ENCODE measurements at regions not wholly inside any gene's neighbourhood (a gene's known extent, or its start where the extent isn't known, plus 50 kb on each side); places are given as distances from the start of the nearest gene placed in this dataset.

- DNase-seq (ENCODE audit: low spot score): no peak
These were observed 51.0 kb upstream of the L3MBTL3 start for GRCh38 chr6:129967427-129967826.

GRCh38 chr6:129966125-129966524 lies 52.3 kb upstream of the L3MBTL3 start:
- no peak for DNase-seq (ENCODE audit: low spot score)

GRCh38 chr6:129965096-129965495 lies 53.3 kb upstream of the L3MBTL3 start:
- no peak for DNase-seq (ENCODE audit: low spot score)

GRCh38 chr6:129959358-129959930 lies 58.9 kb upstream of the L3MBTL3 start:
- DNase-seq (ENCODE audit: low spot score): no peak

GRCh38 chr6:129957941-129958898 lies 60.2 kb upstream of the L3MBTL3 start:
- no peak for DNase-seq (ENCODE audit: low spot score)

- no peak for DNase-seq (ENCODE audit: low spot score)
These were observed 62.8 kb upstream of the L3MBTL3 start for GRCh38 chr6:129955584-129955983.

GRCh38 chr6:129954749-129955431 lies 63.5 kb upstream of the L3MBTL3 start:
- no peak for DNase-seq (ENCODE audit: low spot score)

- DNase-seq (ENCODE audit: low spot score): no peak
These were observed 70.6 kb upstream of the L3MBTL3 start for GRCh38 chr6:129947797-129948196.

- DNase-seq (ENCODE audit: low spot score): no peak
These were observed 71.8 kb upstream of the L3MBTL3 start for GRCh38 chr6:129946439-129947140.

GRCh38 chr6:129943637-129944271 lies 74.6 kb upstream of the L3MBTL3 start:
- DNase-seq (ENCODE audit: low spot score): no peak

GRCh38 chr6:129940454-129941195 lies 77.8 kb upstream of the L3MBTL3 start:
- DNase-seq (ENCODE audit: low spot score): no peak

- DNase-seq (ENCODE audit: low spot score): no peak
These were observed 77.3 kb upstream of the TMEM244 start for GRCh38 chr6:129938249-129939020.

- DNase-seq (ENCODE audit: low spot score): peak; percentile 62
These were observed 75.4 kb upstream of the TMEM244 start for GRCh38 chr6:129936329-129937165.

- DNase-seq (ENCODE audit: low spot score): no peak
These were observed 71.2 kb upstream of the TMEM244 start for GRCh38 chr6:129932321-129932720.

GRCh38 chr6:129929433-129929832 lies 68.3 kb upstream of the TMEM244 start:
- no peak for DNase-seq (ENCODE audit: low spot score)

GRCh38 chr6:129923530-129924250 lies 62.6 kb upstream of the TMEM244 start:
- DNase-seq (ENCODE audit: low spot score): no peak

GRCh38 chr6:129921169-129921817 lies 60.2 kb upstream of the TMEM244 start:
- DNase-seq (ENCODE audit: low spot score): peak; percentile 43
